ENCODE measurements at regions not wholly inside any gene's neighbourhood (a gene's known extent, or its start where the extent isn't known, plus 50 kb on each side); places are given as distances from the start of the nearest gene placed in this dataset.
"Not testable (repeated sequence)": the region's sequence is repeated elsewhere in the genome, so short reads cannot be mapped to it uniquely, and the experiment has no call there.

- no peak for DNase-seq
Observed at GRCh38 chr14:53735916-53736315, 220.7 kb downstream of the BMP4 start.

DNA sequence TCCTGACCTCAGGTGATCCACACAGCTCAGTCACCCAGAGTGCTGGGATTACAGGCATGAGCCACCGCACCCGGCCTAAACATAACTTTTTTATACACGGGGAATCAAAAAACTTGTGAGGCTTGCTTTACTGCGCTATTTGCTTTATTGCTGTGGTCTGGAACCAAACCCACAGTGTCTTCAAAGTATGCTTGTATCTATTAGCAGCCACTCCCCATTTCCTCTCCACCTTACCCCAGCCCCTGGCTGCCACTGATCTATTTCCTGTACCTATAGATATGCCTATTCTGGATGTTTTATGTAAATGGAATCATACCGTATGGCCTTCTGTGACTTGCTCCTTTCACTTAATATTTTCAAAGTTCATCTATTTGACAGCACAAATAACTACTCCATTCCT is 233.4 kb downstream of the BMP4 start:
- no peak for DNase-seq

DNA sequence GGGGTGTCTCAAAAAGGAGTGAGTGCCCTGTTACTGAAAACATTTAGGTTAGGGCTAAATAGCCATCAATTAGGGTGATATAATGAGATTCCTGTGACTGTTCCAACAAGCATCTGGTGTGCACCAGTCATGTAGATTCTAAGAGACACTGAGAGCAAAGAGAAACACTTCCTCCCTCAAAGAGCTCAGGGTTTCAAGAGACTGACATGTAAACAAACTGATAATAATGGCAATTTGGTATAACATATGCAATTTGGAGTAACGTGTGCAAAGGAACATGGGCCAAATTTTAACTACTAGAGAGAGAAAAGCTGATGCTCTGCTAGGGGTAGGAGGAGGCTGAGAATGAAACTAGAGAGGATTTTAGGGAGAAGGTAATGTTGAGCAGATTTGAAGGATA is 237.1 kb downstream of the BMP4 start:
- DNase-seq: no peak

DNA sequence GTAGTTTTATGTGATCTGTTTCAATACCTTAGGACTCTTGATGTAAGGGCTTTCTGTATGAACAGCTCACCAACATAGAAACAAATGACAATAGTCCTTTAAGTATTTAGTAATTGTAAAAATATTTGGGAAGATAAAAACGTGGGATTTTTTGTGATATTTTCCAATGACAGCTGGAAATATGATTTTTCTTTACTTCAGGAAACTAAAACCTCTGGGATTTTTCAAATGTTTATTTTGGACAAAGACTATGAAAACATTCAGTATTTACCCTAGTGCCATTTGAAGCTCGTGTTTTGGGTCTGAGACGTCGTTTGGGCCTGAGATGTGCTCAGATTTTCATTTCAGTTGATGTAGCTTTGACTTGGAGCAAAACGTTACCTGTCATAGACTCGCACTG is 240.0 kb downstream of the BMP4 start:
- DNase-seq: no peak

- no peak for DNase-seq
Observed at GRCh38 chr14:53715193-53715721, 241.4 kb downstream of the BMP4 start.

GRCh38 chr14:53714495-53715192 is 242.0 kb downstream of the BMP4 start:
- DNase-seq: no peak

- not testable (repeated sequence) for DNase-seq
Observed at GRCh38 chr14:53712901-53713300, 243.7 kb downstream of the BMP4 start.

GRCh38 chr14:53711205-53711604 is 245.4 kb downstream of the BMP4 start:
- DNase-seq: no peak

DNA sequence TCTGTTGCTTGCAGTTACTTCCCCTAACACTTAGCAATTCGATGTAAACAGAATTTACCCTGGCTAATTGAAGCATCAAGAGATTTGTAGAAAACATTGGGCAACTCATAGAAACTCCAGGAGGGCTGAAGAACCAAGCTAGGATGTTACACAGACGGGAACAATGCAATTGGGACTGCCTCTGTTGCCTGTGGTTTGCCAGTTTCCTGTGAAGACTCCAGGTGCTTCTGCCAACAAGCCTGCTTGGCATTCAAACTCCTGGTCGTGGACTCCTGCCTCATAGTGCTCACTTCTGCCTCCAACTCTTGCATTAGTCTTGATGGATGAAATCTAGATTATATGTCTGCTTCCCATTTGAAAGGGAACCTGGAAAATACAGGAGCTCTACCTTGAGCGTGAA is 246.0 kb downstream of the BMP4 start:
- DNase-seq: no peak

DNA sequence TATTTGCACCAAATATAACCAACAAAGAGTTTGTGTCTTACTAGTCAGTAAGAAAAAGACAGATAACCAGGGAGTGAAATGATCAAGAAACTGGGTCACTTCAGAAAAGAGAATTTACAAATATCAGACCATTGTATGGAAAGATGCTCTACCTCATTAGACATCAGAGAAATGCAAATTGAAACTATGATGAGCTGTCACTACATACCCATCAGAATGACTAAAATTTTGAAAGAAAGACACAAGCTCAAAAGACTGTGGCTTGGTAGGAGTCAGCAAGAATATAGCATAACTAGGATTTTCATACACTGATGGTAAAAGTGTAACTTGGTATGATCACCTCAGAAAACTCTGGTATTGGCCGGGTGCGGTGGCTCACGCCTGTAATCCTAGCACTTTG is 247.2 kb downstream of the BMP4 start:
- no peak for DNase-seq

DNA sequence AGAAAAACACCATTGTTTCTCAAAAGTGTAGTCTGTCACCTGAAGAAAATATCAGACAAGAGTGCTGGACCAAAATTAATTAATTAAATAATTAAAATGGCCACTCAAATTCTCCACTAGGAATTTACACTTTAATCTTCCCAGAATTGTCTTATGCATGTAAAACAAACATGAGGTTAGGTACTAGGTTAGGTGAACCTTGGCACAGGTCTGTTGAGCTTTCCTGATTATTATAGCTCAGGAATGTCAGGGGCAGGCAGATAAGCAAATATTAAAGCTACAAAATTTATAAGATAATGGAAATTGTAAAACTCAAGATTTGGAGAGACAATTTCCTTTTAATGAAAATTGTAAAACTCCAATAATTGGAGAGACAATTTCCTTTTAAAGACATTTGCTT is 253.2 kb downstream of the BMP4 start:
- DNase-seq: no peak

DNA sequence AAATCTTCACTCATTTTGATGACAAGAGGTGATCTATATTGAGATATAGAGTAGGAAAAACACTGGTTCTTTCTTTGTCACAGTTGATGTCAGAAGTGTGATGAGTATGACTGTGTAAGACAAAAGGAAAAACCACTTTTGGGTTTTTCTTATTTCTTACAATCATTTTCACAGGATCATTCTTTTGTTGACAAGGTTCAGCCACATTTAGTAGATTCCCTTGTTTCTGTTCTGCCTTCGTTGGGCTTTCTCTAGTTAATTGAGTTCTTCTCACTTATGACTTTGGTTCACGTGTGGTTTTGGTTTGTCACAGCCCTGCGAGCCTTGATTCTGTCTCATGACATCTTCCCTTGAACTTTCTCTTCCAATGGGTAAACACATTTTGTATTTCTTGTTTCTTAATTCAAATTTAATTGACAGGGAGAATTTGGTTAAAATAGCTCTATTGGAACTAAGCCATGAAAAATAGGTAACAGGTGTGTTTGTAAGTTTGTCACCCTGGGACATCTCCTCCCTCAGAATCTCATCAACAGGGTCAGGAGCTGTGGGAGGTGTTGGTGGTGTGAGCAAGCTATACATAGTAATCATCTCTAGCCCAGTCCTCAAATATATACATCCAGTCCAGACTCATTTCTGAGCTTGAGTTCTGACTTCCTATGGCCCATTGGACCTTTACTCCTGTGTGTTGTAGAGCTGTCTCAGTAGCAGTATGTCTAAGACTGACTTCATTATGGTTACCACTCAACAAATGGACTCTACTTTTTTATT is 255.3 kb downstream of the BMP4 start:
- DNase-seq: no peak

DNA sequence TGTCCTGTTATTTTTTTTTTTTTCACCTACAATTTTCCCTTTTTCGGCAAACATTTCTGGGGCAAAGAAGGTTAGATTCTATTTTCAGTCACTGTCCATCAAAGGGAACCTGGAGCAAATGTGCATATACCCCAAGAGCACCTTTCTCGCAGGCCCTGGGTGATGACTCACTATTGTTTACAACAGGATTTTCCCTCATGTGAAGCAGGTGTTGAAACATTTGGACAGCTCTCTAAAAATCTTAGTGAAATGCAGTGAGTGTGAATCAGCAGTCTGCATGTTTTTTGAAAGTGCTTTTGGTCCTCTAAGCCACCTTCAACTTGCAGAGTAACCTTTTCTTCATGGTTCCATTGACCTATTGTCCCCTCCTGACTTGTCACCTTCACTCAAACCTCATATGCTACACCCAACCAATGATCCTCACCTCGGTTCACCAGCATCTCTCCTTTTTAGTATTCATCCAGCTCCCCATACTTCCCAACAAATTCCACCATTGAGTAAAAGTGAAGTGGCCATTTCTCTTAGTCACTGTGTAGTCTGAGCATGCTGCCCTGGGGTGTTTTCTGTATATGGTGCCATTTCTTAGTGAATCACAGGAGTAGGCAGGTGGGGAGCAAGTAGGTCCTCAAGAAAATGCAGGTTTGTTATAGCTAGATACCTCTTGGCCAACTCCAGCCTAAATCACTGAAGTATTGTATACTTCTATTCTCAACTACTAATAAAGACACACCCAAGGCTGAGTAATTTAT is 260.2 kb downstream of the BMP4 start:
- no peak for DNase-seq

GRCh38 chr14:53695692-53696214 is 260.9 kb downstream of the BMP4 start:
- no peak for DNase-seq

DNA sequence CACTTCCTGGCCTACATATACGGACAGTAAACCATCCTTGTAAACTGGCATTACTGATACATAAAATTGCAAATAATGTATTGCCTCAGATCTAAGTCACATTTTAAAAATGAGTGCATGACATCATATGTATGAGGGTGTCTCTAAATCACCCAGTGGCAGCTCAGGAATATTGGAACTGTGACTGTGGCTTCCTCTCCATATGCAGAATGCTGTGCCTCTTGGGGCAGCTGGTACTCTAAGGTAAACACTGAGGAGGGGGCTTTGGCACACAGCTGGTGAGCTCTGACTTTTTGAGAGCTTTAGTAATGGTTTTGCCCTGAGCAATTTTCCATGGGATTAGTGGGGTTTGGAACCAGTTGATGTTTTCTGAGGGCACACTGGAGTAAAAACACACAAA is 263.7 kb downstream of the BMP4 start:
- no peak for DNase-seq

DNA sequence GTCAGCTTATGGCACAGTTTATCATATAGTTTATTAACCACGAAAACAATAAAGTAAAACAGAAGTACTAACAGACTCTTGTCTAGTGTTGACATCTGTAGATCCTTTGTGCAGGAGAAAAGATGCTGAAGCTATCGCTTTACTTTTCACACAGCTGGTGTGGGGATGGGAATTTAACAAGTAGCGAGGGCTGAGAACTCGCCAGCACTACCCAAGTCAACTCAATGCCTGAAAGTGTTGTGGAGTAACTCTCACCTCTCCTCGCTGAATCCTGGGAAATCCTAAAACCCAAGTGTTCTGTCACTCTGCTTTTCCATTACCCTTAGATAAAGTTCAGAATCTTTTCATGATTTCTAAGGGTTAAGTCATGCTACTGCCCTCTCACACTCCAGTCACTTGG is 264.2 kb downstream of the BMP4 start:
- DNase-seq: no peak

DNA sequence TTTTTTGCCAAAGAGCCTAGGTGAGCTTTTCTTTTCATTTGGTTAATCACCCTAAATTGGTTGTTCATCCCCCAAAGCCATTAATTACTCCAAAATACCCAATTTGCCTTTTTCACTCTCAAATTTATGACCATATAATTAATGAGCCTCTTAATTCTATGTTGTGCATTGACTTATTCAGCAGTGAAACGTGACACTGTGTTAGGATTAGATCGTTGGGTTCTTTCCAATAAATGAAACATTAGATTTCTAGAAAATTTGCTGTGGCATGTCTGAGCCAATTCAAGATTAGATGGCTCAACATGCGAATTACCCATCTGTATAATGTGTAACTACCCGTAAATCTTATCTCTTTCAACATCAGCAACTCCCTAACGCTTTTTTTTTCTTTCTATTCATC is 273.4 kb downstream of the BMP4 start:
- no peak for DNase-seq

GRCh38 chr14:53672526-53672925 is 284.1 kb downstream of the BMP4 start:
- DNase-seq: no peak

DNA sequence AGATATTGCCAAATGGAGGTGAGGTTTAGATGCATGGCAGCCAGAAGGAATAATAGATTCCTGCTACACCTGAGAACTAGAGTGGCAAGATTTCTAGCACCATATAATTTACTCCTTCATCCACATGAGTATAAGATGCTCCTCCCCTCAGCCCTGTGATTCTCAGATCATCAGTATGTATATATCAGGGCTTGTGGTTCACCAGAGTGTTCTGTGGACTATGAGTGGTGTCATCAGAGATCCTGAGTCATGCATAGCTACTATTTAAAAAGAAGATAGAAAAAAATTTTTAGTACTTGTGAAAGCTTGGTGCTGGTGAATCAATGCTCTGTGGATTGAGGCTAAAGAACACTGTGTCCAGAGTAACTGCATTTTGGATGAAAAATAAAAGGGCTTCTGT is 285.9 kb downstream of the BMP4 start:
- no peak for DNase-seq

- DNase-seq: no peak
Observed at GRCh38 chr14:53668897-53669296, 287.7 kb downstream of the BMP4 start.

DNA sequence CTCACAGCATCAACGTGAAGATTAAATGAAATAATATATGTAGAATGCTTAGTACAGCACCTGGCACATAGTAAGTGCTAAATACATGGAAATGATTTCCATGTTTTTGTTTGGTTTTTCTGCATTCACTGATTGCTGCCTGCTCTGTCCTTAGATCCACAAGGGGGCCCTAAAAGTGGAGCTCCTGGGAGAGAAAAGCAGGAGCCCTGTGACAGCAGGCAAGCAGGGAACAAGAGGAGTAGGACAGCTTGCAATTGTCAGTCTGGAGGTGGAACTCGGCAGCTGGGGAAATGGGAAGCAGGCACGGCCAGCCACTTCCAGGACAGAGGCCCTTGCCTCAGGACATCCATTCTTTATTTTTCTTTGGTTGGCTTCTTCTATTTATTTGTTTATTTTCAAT is 292.9 kb downstream of the BMP4 start:
- no peak for DNase-seq

DNA sequence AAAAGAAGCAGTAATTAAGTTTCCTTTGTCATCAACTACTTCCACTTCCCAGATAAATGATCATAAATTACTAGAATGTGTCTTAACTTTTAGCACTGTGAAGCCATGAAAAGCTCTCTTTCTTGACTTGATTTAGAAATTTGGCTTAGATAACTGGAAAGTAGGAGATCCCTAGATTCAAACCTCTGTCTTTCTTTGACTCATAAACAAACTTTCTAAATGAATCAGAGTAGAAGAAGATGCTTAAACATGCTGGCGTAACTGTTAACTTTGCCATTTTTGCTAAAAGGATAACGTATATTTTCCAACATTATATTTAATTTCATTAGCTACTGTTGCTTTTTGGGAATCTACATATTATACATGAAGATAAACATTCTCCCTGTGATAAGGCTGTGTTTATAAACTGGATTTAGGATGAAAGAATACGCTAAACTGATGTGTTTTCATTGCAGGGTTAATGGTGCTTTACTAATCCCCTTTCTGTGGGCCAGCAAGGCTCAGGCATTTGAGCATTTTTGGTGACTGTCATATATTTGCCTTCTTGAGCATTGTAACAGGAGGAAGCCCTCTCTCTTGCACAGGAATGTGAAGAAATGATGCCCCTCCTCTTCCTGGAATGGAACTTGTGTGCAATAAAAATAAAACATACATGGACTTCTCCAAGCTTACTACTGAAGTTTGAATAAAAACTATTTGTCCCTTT is 301.4 kb downstream of the BMP4 start:
- DNase-seq: no peak

DNA sequence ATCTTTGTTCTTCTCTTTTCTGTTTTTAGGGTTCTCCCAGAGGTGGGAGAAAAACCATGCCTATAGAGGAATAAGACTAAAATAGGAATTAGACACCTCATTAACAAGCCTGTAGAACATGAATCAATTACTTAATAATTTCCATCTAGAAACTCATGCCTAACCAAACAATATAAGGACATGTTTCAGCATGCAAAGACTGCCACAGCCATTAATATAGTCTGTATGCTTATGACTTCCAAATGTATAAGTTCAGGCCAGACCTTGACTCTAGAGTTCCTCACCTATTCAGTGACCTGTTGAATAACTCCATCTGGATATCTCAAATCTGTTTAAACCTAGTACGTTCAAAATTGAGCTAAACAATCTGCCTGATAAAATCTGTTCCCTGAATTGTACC is 304.6 kb downstream of the BMP4 start:
- no peak for DNase-seq
